ENCODE measurements at regions not wholly inside any gene's neighbourhood (a gene's known extent, or its start where the extent isn't known, plus 50 kb on each side); places are given as distances from the start of the nearest gene placed in this dataset.

GRCh38 chr10:56135828-56136227, 225.2 kb downstream of the ZWINT start:
- H3K4me2 ChIP-seq (ENCODE audit: low read length) = no peak overlapping the region
- TF ChIP-seq EZH2phosphoT487 (IDR thresholded peaks at IDR 0.05; ENCODE audit: borderline replicate concordance, low read length) = no peak
- TF ChIP-seq CTCF (IDR thresholded peaks at IDR 0.05; ENCODE audit: low read depth, low read length, poor library complexity, severe bottlenecking) = no peak
- no peaks in the 10 kb centered on the region for H3K4me1 ChIP-seq (ENCODE audit: control insufficient read depth, low read length)
- H3K79me2 ChIP-seq (ENCODE audit: control insufficient read depth, low read length) = no peaks in the 10 kb centered on the region
- no peaks in the 10 kb centered on the region for H3K9me3 ChIP-seq (ENCODE audit: control insufficient read depth, insufficient read depth, low read length)
- no peaks in the 10 kb centered on the region for H4K20me1 ChIP-seq (ENCODE audit: control insufficient read depth, insufficient read depth, low read depth, low read length)
- H3F3A ChIP-seq (ENCODE audit: control insufficient read depth, insufficient read depth) = no peaks in the 10 kb centered on the region
- no peak overlapping the region for H3K4me3 ChIP-seq (ENCODE audit: low read length)
- no peaks in the 10 kb centered on the region for H3K36me3 ChIP-seq (ENCODE audit: control insufficient read depth, low read length)
- H3K27me3 ChIP-seq (ENCODE audit: control insufficient read depth, low read length) = no peaks in the 10 kb centered on the region
- H3K9me2 ChIP-seq (replicated peaks; ENCODE audit: control insufficient read depth, low read length) = no peaks in the 10 kb centered on the region
- H3K27ac ChIP-seq (ENCODE audit: low read depth, low read length) = no peak overlapping the region

GRCh38 chr10:56123247-56123646, 237.8 kb downstream of the ZWINT start:
- H3K9me2 ChIP-seq (replicated peaks; ENCODE audit: control insufficient read depth, low read length) = no peaks in the 10 kb centered on the region
- no peaks in the 10 kb centered on the region for H3K79me2 ChIP-seq (ENCODE audit: control insufficient read depth, low read length)
- H4K20me1 ChIP-seq (ENCODE audit: control insufficient read depth, insufficient read depth, low read depth, low read length) = no peaks in the 10 kb centered on the region
- TF ChIP-seq EZH2phosphoT487 (IDR thresholded peaks at IDR 0.05; ENCODE audit: borderline replicate concordance, low read length) (no peak), CTCF (IDR thresholded peaks at IDR 0.05; ENCODE audit: low read depth, low read length, poor library complexity, severe bottlenecking) (no peak)
- H3K4me1 ChIP-seq (ENCODE audit: control insufficient read depth, low read length) = no peaks in the 10 kb centered on the region
- H3K27me3 ChIP-seq (ENCODE audit: control insufficient read depth, low read length) = no peaks in the 10 kb centered on the region
- H3K4me2 ChIP-seq (ENCODE audit: low read length) = no peak overlapping the region
- H3K9me3 ChIP-seq (ENCODE audit: control insufficient read depth, insufficient read depth, low read length) = no peaks in the 10 kb centered on the region
- no peaks in the 10 kb centered on the region for H3F3A ChIP-seq (ENCODE audit: control insufficient read depth, insufficient read depth)
- no peak overlapping the region for H3K27ac ChIP-seq (ENCODE audit: low read depth, low read length)
- no peaks in the 10 kb centered on the region for H3K36me3 ChIP-seq (ENCODE audit: control insufficient read depth, low read length)
- no peak overlapping the region for H3K4me3 ChIP-seq (ENCODE audit: low read length)

- Histone ChIP-seq H3K4me3 (ENCODE audit: low read length) (no peak overlapping the region), H3K27ac (ENCODE audit: low read depth, low read length) (no peak overlapping the region), H3K27me3 (ENCODE audit: control insufficient read depth, low read length) (no peaks in the 10 kb centered on the region)
Measured at GRCh38 chr10:56116684-56117083, 244.4 kb downstream of the ZWINT start.

More at GRCh38 chr10:56116684-56117083, 244.4 kb downstream of the ZWINT start:
- Histone ChIP-seq H3F3A (ENCODE audit: control insufficient read depth, insufficient read depth) (no peaks in the 10 kb centered on the region), H3K79me2 (ENCODE audit: control insufficient read depth, low read length) (no peaks in the 10 kb centered on the region), H3K4me2 (ENCODE audit: low read length) (no peak overlapping the region), H4K20me1 (ENCODE audit: control insufficient read depth, insufficient read depth, low read depth, low read length) (no peaks in the 10 kb centered on the region), H3K36me3 (ENCODE audit: control insufficient read depth, low read length) (no peaks in the 10 kb centered on the region), H3K4me1 (ENCODE audit: control insufficient read depth, low read length) (no peaks in the 10 kb centered on the region), H3K9me3 (ENCODE audit: control insufficient read depth, insufficient read depth, low read length) (no peaks in the 10 kb centered on the region), H3K9me2 (replicated peaks; ENCODE audit: control insufficient read depth, low read length) (no peaks in the 10 kb centered on the region)
- TF ChIP-seq EZH2phosphoT487 (IDR thresholded peaks at IDR 0.05; ENCODE audit: borderline replicate concordance, low read length) (no peak), CTCF (IDR thresholded peaks at IDR 0.05; ENCODE audit: low read depth, low read length, poor library complexity, severe bottlenecking) (peak; percentile 31)

Measured in DOHH2 (cell line).